ENCODE measurements at regions not wholly inside any gene's neighbourhood (a gene's known extent, or its start where the extent isn't known, plus 50 kb on each side); places are given as distances from the start of the nearest gene placed in this dataset.

GRCh38 chr6:26267083-26267589 lies 97.9 kb upstream of the BTN3A2 start:
- Histone ChIP-seq H3K36me3 (ENCODE audit: insufficient read depth, low read length) (no peaks in the 10 kb centered on the region), H3K4me3 (ENCODE audit: low read length) (no peak overlapping the region), H3K4me1 (ENCODE audit: control insufficient read depth, insufficient read depth, low read length) (no peaks in the 10 kb centered on the region), H3K27me3 (ENCODE audit: control insufficient read depth, insufficient read depth, low read length) (peaks cover 30% of the 10 kb centered on the region), H3K9ac (ENCODE audit: low read depth, low read length) (no peak overlapping the region), H3K9me3 (replicated peaks; ENCODE audit: low read length) (peaks cover 5% of the 10 kb centered on the region), H3K4me2 (ENCODE audit: low read length) (no peak overlapping the region)

GRCh38 chr6:26268659-26269402 lies 96.2 kb upstream of the BTN3A2 start:
- Histone ChIP-seq H3K4me1 (ENCODE audit: control insufficient read depth, insufficient read depth, low read length) (peaks cover 3% of the 10 kb centered on the region), H3K36me3 (ENCODE audit: insufficient read depth, low read length) (no peaks in the 10 kb centered on the region), H3K4me2 (ENCODE audit: low read length) (no peak overlapping the region), H3K27me3 (ENCODE audit: control insufficient read depth, insufficient read depth, low read length) (peaks cover 44% of the 10 kb centered on the region), H3K9me3 (replicated peaks; ENCODE audit: low read length) (peaks cover 5% of the 10 kb centered on the region), H3K9ac (ENCODE audit: low read depth, low read length) (no peak overlapping the region), H3K4me3 (ENCODE audit: low read length) (no peak overlapping the region)

- H3K4me3 ChIP-seq (ENCODE audit: low read length), result no peak overlapping the region
- no peak overlapping the region for H3K9ac ChIP-seq (ENCODE audit: low read depth, low read length)
- H3K4me1 ChIP-seq (ENCODE audit: control insufficient read depth, insufficient read depth, low read length), result peaks cover 3% of the 10 kb centered on the region
- peaks cover 5% of the 10 kb centered on the region for H3K9me3 ChIP-seq (replicated peaks; ENCODE audit: low read length)
- no peak overlapping the region for H3K4me2 ChIP-seq (ENCODE audit: low read length)
- H3K36me3 ChIP-seq (ENCODE audit: insufficient read depth, low read length), result no peaks in the 10 kb centered on the region
- peaks cover 50% of the 10 kb centered on the region for H3K27me3 ChIP-seq (ENCODE audit: control insufficient read depth, insufficient read depth, low read length)
Measured at GRCh38 chr6:26269531-26270485, 95.2 kb upstream of the BTN3A2 start.

- Histone ChIP-seq H3K27me3 (ENCODE audit: control insufficient read depth, insufficient read depth, low read length) (peaks cover 56% of the 10 kb centered on the region), H3K9me3 (replicated peaks; ENCODE audit: low read length) (peaks cover 5% of the 10 kb centered on the region), H3K4me2 (ENCODE audit: low read length) (no peak overlapping the region), H3K4me1 (ENCODE audit: control insufficient read depth, insufficient read depth, low read length) (peaks cover 3% of the 10 kb centered on the region), H3K9ac (ENCODE audit: low read depth, low read length) (no peak overlapping the region), H3K4me3 (ENCODE audit: low read length) (no peak overlapping the region), H3K36me3 (ENCODE audit: insufficient read depth, low read length) (no peaks in the 10 kb centered on the region)
Measured at GRCh38 chr6:26270486-26270861, 94.5 kb upstream of the BTN3A2 start.

- Histone ChIP-seq H3K4me2 (ENCODE audit: low read length) (peak overlapping the region; percentile 57), H3K9ac (ENCODE audit: low read depth, low read length) (no peak overlapping the region), H3K27me3 (ENCODE audit: control insufficient read depth, insufficient read depth, low read length) (peaks cover 62% of the 10 kb centered on the region), H3K4me3 (ENCODE audit: low read length) (no peak overlapping the region), H3K9me3 (replicated peaks; ENCODE audit: low read length) (peaks cover 5% of the 10 kb centered on the region), H3K4me1 (ENCODE audit: control insufficient read depth, insufficient read depth, low read length) (peaks cover 3% of the 10 kb centered on the region), H3K36me3 (ENCODE audit: insufficient read depth, low read length) (no peaks in the 10 kb centered on the region)
Measured at GRCh38 chr6:26270903-26271667, 93.9 kb upstream of the BTN3A2 start.

GRCh38 chr6:26271668-26272024 lies 93.4 kb upstream of the BTN3A2 start:
- Histone ChIP-seq H3K36me3 (ENCODE audit: insufficient read depth, low read length) (no peaks in the 10 kb centered on the region), H3K9me3 (replicated peaks; ENCODE audit: low read length) (peaks cover 5% of the 10 kb centered on the region), H3K4me3 (ENCODE audit: low read length) (no peak overlapping the region), H3K27me3 (ENCODE audit: control insufficient read depth, insufficient read depth, low read length) (peaks cover 66% of the 10 kb centered on the region), H3K4me1 (ENCODE audit: control insufficient read depth, insufficient read depth, low read length) (peaks cover 3% of the 10 kb centered on the region), H3K4me2 (ENCODE audit: low read length) (no peak overlapping the region), H3K9ac (ENCODE audit: low read depth, low read length) (no peak overlapping the region)

- no peaks in the 10 kb centered on the region for H3K36me3 ChIP-seq (ENCODE audit: insufficient read depth, low read length)
- peaks cover 3% of the 10 kb centered on the region for H3K4me1 ChIP-seq (ENCODE audit: control insufficient read depth, insufficient read depth, low read length)
- H3K4me3 ChIP-seq (ENCODE audit: low read length), result peak overlapping the region; percentile 26
- no peak overlapping the region for H3K9ac ChIP-seq (ENCODE audit: low read depth, low read length)
- peaks cover 5% of the 10 kb centered on the region for H3K9me3 ChIP-seq (replicated peaks; ENCODE audit: low read length)
- H3K4me2 ChIP-seq (ENCODE audit: low read length), result peak overlapping the region; percentile 86
- peaks cover 69% of the 10 kb centered on the region for H3K27me3 ChIP-seq (ENCODE audit: control insufficient read depth, insufficient read depth, low read length)
Measured at GRCh38 chr6:26272171-26272637, 92.8 kb upstream of the BTN3A2 start.

GRCh38 chr6:26273673-26274588 lies 91.1 kb upstream of the BTN3A2 start:
- Histone ChIP-seq H3K4me2 (ENCODE audit: low read length) (peak overlapping the region; percentile 86), H3K9ac (ENCODE audit: low read depth, low read length) (peak overlapping the region; percentile 70), H3K4me3 (ENCODE audit: low read length) (peak overlapping the region; percentile 64), H3K36me3 (ENCODE audit: insufficient read depth, low read length) (no peaks in the 10 kb centered on the region), H3K9me3 (replicated peaks; ENCODE audit: low read length) (peaks cover 5% of the 10 kb centered on the region), H3K4me1 (ENCODE audit: control insufficient read depth, insufficient read depth, low read length) (peaks cover 3% of the 10 kb centered on the region), H3K27me3 (ENCODE audit: control insufficient read depth, insufficient read depth, low read length) (peaks cover 71% of the 10 kb centered on the region)

- Histone ChIP-seq H3K9me3 (replicated peaks; ENCODE audit: low read length) (peaks cover 5% of the 10 kb centered on the region), H3K9ac (ENCODE audit: low read depth, low read length) (no peak overlapping the region), H3K4me1 (ENCODE audit: control insufficient read depth, insufficient read depth, low read length) (peaks cover 3% of the 10 kb centered on the region), H3K4me3 (ENCODE audit: low read length) (no peak overlapping the region), H3K4me2 (ENCODE audit: low read length) (no peak overlapping the region), H3K36me3 (ENCODE audit: insufficient read depth, low read length) (no peaks in the 10 kb centered on the region), H3K27me3 (ENCODE audit: control insufficient read depth, insufficient read depth, low read length) (peaks cover 59% of the 10 kb centered on the region)
Measured at GRCh38 chr6:26275663-26276062, 89.3 kb upstream of the BTN3A2 start.

- H3K9me3 ChIP-seq (replicated peaks; ENCODE audit: low read length), result no peaks in the 10 kb centered on the region
- peaks cover 3% of the 10 kb centered on the region for H3K36me3 ChIP-seq (ENCODE audit: insufficient read depth, low read length)
- no peak overlapping the region for H3K4me2 ChIP-seq (ENCODE audit: low read length)
- H3K4me1 ChIP-seq (ENCODE audit: control insufficient read depth, insufficient read depth, low read length), result peaks cover 3% of the 10 kb centered on the region
- H3K27me3 ChIP-seq (ENCODE audit: control insufficient read depth, insufficient read depth, low read length), result peaks cover 45% of the 10 kb centered on the region
- no peak overlapping the region for H3K4me3 ChIP-seq (ENCODE audit: low read length)
- H3K9ac ChIP-seq (ENCODE audit: low read depth, low read length), result no peak overlapping the region
Measured at GRCh38 chr6:26276841-26277648, 88.0 kb upstream of the BTN3A2 start.

Measured in skeletal muscle satellite cell (primary cell).